ENCODE measurements at regions not wholly inside any gene's neighbourhood (a gene's known extent, or its start where the extent isn't known, plus 50 kb on each side); places are given as distances from the start of the nearest gene placed in this dataset.

DNA sequence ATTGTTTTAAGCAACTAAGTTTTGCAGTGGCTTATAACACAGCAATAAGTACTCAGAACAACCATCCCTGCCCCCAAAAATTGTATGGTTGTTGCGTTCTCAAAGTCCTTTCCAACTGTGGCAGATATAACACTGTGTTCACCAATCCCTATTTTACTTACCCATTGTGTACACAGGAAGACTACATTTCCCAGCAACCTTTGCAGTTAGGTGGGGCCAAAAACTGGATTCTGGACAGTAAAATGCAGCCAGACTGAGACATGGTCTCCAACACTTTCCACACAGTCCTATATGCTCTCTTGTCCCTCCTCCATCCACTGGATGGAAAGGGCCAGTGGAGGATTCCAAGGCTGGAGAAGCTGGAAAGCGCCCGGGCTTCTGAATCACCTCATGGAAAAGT lies 523.6 kb downstream of the BCOR start:
- peak; percentile 42 for FAIRE-seq
- DNase-seq (ENCODE audit: insufficient read length, low spot score): no peak

DNA sequence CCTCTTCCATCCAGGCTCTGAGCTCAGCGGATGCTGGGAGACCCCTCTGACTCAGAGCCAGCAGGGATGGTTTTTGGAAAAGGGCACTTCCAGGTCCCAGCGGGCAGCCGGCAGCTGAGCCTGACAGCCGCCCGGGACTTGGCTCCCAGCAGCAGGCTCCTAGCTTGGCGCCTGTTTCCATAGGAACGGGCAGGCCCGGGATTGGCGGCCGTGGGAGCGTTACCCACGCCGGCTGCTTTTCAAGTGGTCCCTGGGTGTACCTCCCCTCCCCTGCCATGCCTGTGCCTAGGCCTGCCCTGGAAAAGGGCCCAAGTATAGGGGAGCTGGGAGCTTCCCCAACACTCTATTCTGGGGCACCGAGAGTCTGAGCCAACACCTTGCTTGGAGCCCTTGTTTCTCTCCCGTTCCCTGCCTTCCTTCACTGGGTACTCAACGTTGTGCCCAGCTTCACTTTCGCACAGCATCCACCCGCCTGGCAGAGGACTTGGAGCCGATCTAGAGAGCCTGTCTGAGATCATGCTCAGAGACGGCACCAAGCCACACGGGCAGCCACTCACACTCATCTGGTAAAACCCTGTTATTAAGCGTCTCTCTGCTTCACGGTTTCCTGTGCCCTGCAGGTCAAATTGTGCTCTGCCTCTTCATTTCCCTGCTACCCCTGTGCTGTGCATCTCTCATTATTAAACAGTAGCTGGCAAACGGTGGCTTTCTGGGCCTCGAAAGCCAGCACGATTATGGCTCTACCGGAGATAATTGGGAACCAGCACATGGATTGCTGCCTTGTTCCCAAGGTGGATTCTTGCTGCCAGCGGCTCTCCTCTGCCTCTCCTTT lies 521.5 kb downstream of the BCOR start:
- DNase-seq (ENCODE audit: insufficient read length, low spot score) (no peak), FAIRE-seq (no peak)

DNA sequence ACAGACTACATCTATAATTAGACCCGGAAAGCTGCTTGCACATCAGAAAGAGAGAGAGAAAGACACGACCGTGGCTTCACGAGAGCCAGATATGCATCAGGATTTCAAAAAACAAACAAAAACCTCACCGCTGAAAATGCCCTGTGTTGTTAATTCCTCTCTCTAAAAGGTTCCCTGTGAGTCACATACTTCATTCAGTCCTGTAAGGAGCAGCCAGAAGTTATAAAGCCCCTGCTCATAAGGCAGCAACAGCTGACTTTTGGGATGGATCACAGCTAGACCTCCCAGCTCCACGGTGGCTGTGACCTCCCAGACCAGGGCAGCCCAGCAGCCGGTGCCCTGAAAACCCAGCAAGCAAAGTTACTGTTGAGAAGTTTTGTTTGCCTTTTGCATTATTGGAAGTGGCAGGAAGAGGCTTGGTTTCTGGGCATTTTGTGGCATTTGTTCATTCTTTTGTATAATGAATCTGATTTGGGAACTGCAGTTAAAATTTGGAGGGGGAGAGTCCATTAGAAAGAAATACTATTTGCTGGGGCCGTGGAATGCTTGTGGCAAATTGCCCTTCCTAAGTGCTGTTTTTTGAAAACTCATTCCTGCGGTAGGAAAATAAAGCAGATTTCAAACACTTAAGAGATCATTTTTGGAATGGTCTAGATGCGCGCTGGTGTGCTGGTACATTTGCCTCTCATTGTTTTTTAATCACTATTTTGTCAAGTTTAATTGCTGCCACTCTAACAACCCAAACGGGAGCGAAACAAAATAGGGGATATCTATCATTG lies 520.4 kb downstream of the BCOR start:
- FAIRE-seq: no peak
- DNase-seq (ENCODE audit: insufficient read length, low spot score): no peak

GRCh38 chrX:39577985-39578869 lies 519.5 kb downstream of the BCOR start:
- peak; percentile 70 for FAIRE-seq
- DNase-seq (ENCODE audit: insufficient read length, low spot score): peak; percentile 27

- DNase-seq (ENCODE audit: insufficient read length, low spot score): no peak
- FAIRE-seq: no peak
Observed at GRCh38 chrX:39580043-39580442, 517.7 kb downstream of the BCOR start.

DNA sequence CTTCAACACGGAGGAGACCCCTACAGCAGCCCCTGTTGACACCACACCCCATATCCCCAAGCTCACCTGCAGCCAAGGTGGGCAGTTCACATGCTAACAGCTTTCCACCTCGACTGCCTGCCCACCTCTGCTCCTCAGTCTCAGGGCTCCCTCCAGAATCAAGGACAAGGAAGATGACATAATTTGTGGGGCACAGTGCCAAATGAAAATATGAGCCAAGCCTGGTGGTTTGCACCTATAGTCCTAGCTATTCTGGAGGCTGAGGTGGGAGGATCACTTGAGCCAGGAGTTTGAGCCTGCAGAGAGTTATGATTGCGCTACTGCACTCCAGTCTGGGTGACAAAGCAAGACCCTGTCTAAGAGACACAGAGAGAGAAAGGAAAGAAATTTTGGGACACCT lies 516.3 kb downstream of the BCOR start:
- no peak for DNase-seq (ENCODE audit: insufficient read length, low spot score)
- FAIRE-seq: no peak

- FAIRE-seq: no peak
- no peak for DNase-seq (ENCODE audit: insufficient read length, low spot score)
Observed at GRCh38 chrX:39582091-39582490, 515.7 kb downstream of the BCOR start.

GRCh38 chrX:39582976-39583375 lies 514.8 kb downstream of the BCOR start:
- no peak for FAIRE-seq
- no peak for DNase-seq (ENCODE audit: insufficient read length, low spot score)

GRCh38 chrX:39585808-39586207 lies 511.9 kb downstream of the BCOR start:
- no peak for FAIRE-seq
- no peak for DNase-seq (ENCODE audit: insufficient read length, low spot score)

GRCh38 chrX:39586359-39586758 lies 511.4 kb downstream of the BCOR start:
- DNase-seq (ENCODE audit: insufficient read length, low spot score): no peak
- FAIRE-seq: no peak

DNA sequence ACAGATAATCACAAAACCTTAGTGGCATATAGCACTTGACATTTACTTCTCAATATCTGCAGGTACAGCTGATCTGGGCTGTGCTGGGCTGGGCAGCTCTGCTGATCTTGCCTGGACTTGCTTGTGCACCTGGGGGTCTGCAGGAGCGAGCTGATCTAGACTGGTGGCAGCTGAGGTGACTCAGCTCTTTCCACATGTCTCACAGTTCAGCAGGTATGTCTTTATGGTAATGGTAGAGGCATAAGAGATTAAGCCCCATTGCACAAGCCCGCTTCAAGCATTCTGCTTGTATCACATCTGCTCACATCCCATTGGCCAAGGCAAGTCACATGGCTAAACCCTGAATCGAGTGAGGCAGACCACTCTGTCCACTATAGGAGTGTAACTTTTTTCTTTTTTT lies 506.7 kb downstream of the BCOR start:
- FAIRE-seq (peak; percentile 21), DNase-seq (ENCODE audit: insufficient read length, low spot score) (no peak)

DNA sequence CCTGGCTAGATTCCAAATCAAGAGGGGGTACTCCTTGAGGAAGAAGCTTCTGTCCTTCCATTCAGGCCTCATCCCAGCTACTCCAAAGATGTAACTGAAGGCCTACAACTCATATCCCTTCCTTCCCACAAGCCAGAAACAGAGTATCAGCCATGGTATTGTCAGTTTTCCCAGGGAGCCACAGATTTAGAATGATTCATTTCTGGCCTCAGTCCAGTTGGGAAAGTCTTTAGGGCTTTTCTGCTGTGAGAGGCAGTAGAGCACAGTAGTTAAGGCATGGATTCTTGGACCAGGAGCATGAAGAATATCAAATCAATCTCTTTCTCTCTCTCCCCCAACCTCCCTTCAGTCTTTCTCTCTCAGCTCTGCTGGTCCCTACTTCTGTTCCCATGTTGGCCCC lies 505.0 kb downstream of the BCOR start:
- no peak for FAIRE-seq
- DNase-seq (ENCODE audit: insufficient read length, low spot score): no peak

GRCh38 chrX:39595977-39596376 lies 501.8 kb downstream of the BCOR start:
- no peak for FAIRE-seq

DNA sequence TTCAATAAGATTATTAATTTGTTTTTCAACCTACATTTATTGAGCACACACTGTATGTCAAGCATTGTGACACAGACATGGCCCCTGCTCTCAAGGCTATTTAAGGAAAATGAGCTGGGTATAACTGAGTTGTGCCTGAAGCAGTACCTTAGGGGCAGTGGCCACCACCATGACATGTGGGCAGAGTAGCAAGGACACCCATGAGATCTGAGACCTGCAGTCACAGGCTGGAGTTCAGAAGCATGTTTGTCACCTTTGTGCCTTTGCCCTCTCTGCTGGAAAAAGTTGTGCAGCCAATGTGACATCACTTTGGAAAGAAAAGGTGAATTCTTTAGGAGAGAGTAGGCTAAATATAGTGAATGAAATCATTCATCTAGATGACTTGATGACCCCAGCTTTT lies 501.3 kb downstream of the BCOR start:
- DNase-seq (ENCODE audit: insufficient read length, low spot score) (no peak), FAIRE-seq (no peak)

More at GRCh38 chrX:39595977-39596376, 501.8 kb downstream of the BCOR start:
- DNase-seq (ENCODE audit: insufficient read length, low spot score): no peak

DNA sequence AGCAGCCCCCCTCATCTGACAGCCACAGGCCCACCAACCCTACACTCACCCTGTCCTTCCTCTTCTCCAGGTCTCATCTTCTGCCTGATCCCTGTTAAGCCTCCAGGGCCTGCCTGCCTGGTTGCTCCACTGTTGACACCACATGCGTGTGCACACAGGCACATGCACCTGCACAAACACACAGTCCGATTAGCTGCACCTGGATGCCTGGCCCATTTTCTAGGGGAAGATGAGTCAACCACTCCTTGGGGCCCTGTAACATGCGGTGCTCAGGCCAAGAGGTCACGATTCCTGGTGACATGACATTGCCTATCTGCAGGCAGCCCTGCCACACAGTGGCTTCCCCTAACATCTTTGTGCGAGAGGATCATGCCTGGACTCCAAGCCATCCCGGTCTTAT lies 498.4 kb downstream of the BCOR start:
- DNase-seq (ENCODE audit: insufficient read length, low spot score): no peak
- no peak for FAIRE-seq

GRCh38 chrX:39600222-39600621 lies 497.5 kb downstream of the BCOR start:
- FAIRE-seq (no peak), DNase-seq (ENCODE audit: insufficient read length, low spot score) (no peak)

DNA sequence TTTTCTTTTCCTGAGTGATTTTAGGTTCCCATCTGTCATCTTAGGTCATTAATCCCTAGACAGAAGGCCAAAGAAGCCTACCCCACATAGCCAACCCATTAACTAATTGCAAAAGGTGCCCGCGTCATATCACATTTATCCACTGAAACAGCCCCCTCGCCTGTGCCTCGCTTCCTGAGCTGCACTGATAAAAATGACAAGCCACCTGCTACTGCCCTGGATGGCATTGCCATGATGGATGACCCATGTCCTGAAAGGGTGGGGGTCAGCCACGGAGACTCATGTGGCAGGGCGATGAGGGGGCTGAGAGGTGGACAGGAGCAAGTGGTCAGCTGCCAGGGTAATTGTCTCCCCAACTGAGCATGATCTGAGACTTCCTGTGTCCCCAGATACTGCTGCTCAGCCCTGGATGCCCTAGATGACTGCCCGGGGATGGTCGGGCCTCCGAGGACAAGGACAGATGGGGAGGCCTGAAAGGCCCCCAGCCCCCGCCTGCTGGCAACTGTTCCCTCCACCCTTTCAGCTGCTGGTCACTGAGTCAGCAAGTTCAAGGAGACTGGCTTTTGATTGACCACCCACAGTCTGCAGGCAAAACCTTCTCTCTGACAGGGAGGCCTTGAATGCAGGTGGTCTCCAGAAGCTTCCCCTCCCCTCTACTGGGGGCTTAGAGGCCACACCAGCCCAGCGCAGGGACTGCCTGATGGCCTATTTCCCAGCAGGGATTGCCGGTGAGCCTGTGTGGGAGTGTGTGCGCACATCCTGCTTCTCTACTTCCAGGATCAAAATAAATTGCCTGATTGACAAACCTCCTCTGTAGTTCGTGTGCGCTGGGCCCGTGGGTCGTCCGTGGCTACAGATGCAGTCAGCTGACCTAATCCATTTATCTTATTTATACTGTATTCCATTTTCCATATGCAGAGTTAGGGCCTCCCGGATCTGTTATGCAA lies 496.3 kb downstream of the BCOR start:
- FAIRE-seq (no peak), DNase-seq (ENCODE audit: insufficient read length, low spot score) (no peak)

DNA sequence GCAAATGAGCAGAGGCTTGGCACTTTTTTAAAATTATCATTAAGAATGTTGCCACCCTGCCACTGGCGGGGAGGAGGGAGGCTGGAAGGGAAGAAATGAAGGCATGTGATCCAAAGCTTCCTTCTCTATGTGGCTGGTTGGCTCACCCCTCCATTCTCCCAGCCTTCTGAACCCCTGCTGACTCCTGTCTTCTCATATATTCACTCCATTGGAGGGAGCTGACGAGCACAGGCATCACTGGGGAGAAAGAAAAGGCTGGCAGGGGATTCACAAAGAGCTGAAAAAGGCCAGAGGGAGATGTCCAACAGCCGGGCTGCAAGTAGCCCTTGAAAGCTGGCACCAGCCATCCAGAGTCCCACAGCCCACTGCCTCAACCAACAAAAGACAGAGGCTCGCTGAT lies 495.6 kb downstream of the BCOR start:
- FAIRE-seq: no peak

DNA sequence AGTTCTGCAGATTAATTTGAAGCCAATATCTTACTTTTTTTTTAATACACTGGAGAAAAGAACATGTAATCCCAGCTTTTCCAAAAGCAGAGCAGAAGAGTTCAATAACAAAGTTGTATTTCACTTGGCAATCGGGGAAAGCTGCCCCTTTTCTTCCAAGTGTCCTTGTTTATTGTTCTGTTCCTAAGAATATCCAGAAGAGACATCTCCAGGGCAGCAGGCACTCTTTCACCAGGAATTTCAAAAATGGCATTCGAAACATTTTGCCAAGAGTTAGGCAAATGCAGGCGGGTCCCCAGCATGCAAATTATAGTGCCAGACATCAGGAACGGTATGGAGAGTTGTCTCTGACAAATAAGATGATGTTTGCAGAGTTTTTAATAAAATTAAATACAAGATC lies 494.5 kb downstream of the BCOR start:
- DNase-seq (ENCODE audit: insufficient read length, low spot score) (no peak), FAIRE-seq (no peak)

More for the DNA sequence above, 495.6 kb downstream of the BCOR start:
- no peak for DNase-seq (ENCODE audit: insufficient read length, low spot score)

- DNase-seq (ENCODE audit: insufficient read length, low spot score) (no peak), FAIRE-seq (no peak)
Observed at GRCh38 chrX:39605183-39605582, 492.6 kb downstream of the BCOR start.

Measured in GM19239 (cell line).